ENCODE measurements at regions not wholly inside any gene's neighbourhood (a gene's known extent, or its start where the extent isn't known, plus 50 kb on each side); places are given as distances from the start of the nearest gene placed in this dataset.
A peak's percentile ranks its signal among the peaks of the same experiment; 100 is the strongest.

- Histone ChIP-seq H3K36me3 (replicated peaks in 1 of 2) (no peaks in the 10 kb centered on the region), H3K9me3 (replicated peaks in 1 of 3) (no peaks in the 10 kb centered on the region), H3K27me3 (no peaks in the 10 kb centered on the region), H3K4me3 (no peak overlapping the region), H3K4me1 (replicated peaks in 1 of 2) (no peaks in the 10 kb centered on the region), H3K27ac (no peak overlapping the region)
- intact Hi-C loops (cut with DNase I): no loop called here
- peak in 1 of 7 donors; percentile 23 for DNase-seq
- WGBS, 4 donors: 58 to 65% (median 61%) methylated on average over 4 to 5 of the region's 5 CpGs
- TF ChIP-seq POLR2A (IDR thresholded peaks at IDR 0.05): no peak
- TF ChIP-seq CTCF (IDR thresholded peaks at IDR 0.05): no peak
Measured at GRCh38 chr13:77386880-77387606, 60.1 kb upstream of the MYCBP2 start.

GRCh38 chr13:77386046-77386445, 59.2 kb upstream of the MYCBP2 start:
- no peaks in the 10 kb centered on the region for H3K36me3 ChIP-seq (replicated peaks in 1 of 2)
- H3K27me3 ChIP-seq: no peaks in the 10 kb centered on the region
- no peak overlapping the region for H3K27ac ChIP-seq
- no peaks in the 10 kb centered on the region for H3K9me3 ChIP-seq (replicated peaks in 1 of 3)
- no peaks in the 10 kb centered on the region for H3K4me1 ChIP-seq (replicated peaks in 1 of 2)
- TF ChIP-seq CTCF (IDR thresholded peaks at IDR 0.05) (no peak), POLR2A (IDR thresholded peaks at IDR 0.05) (no peak)
- 22 to 70% (median 32%) methylated on average over 2 of the region's 2 CpGs for WGBS, 4 donors
- H3K4me3 ChIP-seq: no peak overlapping the region
- no peak for DNase-seq
- intact Hi-C loops (cut with DNase I): no loop called here

DNA sequence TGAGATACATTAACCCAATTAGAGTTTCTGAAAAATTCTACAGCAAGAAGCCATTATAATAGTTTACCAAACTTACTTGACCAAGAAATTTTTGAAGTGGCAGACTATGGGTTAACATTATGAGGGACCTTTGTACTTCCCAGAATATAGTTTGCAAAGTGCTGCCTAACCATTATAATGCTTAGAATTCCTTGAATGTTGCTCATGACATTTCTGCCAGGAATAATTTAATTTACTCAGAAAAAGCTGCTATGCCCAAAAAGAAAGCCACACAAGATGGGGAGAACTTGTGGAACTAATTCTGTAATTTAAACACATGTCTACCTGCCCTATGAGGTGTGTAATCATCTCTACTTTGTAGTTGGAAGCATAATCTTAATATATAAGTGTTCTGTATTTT, 58.1 kb upstream of the MYCBP2 start:
- no peaks in the 10 kb centered on the region for H3K27me3 ChIP-seq
- intact Hi-C loops (cut with DNase I): no loop called here
- H3K27ac ChIP-seq: no peak overlapping the region
- TF ChIP-seq POLR2A (IDR thresholded peaks at IDR 0.05) (no peak), CTCF (IDR thresholded peaks at IDR 0.05) (no peak)
- DNase-seq: no peak
- H3K4me1 ChIP-seq (replicated peaks in 1 of 2): no peaks in the 10 kb centered on the region
- H3K36me3 ChIP-seq (replicated peaks in 1 of 2): no peaks in the 10 kb centered on the region
- no peaks in the 10 kb centered on the region for H3K9me3 ChIP-seq (replicated peaks in 1 of 3)
- H3K4me3 ChIP-seq: no peak overlapping the region

- no peaks in the 10 kb centered on the region for H3K4me1 ChIP-seq (replicated peaks in 1 of 2)
- WGBS, 4 donors: 71 to 79% (median 76%) methylated on average over 4 of the region's 4 CpGs
- TF ChIP-seq CTCF (IDR thresholded peaks at IDR 0.05) (no peak), POLR2A (IDR thresholded peaks at IDR 0.05) (no peak)
- no peak overlapping the region for H3K4me3 ChIP-seq
- H3K9me3 ChIP-seq (replicated peaks in 1 of 3): no peaks in the 10 kb centered on the region
- no peaks in the 10 kb centered on the region for H3K36me3 ChIP-seq (replicated peaks in 1 of 2)
- intact Hi-C loops (cut with DNase I): no loop called here
- DNase-seq: no peak
- no peaks in the 10 kb centered on the region for H3K27me3 ChIP-seq
- H3K27ac ChIP-seq: no peak overlapping the region
Measured at GRCh38 chr13:77383097-77383496, 56.2 kb upstream of the MYCBP2 start.

All from adrenal gland (tissue), 9 donors.